22Rv1 (cell line): ENCODE measurements at regions not wholly inside any gene's neighbourhood (a gene's known extent, or its start where the extent isn't known, plus 50 kb on each side); places are given as distances from the start of the nearest gene placed in this dataset.

Experiments
- H3K27ac ChIP-seq: fragments of 450-650 bp; 2 replicates; pipeline ENCODE4 v1.5.1; 2017
- CTCF ChIP-seq: fragments of 450-650 bp; IDR thresholded peaks from 2 replicates; pipeline ENCODE4 v1.5.1; 2017; ENCODE audit warnings: mild to moderate bottlenecking
- ZFX ChIP-seq: fragments of 450-650 bp; IDR thresholded peaks from 2 replicates; pipeline ENCODE4 v1.6.1; 2017; ENCODE audit warnings: antibody characterized with exemption, borderline replicate concordance

DNA sequence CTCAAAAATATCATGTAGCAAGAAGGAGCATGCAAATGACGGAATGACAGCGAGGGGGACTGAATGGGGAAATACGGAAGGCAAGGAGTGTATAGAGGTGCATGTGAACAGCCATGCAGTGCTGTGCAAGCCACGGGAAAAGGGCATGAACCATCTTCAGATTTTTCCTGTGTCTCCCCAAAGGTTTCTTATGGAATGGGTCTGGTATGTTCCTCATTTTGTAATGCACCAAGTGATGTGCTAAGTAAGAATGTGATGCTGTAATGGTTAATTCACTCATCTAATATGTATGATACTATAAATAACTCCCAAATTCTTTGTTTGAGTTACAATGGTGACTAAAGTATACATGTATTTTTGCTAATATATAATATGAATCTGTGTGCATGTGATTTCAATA, 99.0 kb upstream of the DAB2 start:
- no peak overlapping the region for H3K27ac ChIP-seq
- TF ChIP-seq ZFX = no peak
- TF ChIP-seq CTCF = no peak

GRCh38 chr5:39521940-39522590, 97.3 kb upstream of the DAB2 start:
- no peak overlapping the region for H3K27ac ChIP-seq
- TF ChIP-seq CTCF (no peak), ZFX (no peak)

DNA sequence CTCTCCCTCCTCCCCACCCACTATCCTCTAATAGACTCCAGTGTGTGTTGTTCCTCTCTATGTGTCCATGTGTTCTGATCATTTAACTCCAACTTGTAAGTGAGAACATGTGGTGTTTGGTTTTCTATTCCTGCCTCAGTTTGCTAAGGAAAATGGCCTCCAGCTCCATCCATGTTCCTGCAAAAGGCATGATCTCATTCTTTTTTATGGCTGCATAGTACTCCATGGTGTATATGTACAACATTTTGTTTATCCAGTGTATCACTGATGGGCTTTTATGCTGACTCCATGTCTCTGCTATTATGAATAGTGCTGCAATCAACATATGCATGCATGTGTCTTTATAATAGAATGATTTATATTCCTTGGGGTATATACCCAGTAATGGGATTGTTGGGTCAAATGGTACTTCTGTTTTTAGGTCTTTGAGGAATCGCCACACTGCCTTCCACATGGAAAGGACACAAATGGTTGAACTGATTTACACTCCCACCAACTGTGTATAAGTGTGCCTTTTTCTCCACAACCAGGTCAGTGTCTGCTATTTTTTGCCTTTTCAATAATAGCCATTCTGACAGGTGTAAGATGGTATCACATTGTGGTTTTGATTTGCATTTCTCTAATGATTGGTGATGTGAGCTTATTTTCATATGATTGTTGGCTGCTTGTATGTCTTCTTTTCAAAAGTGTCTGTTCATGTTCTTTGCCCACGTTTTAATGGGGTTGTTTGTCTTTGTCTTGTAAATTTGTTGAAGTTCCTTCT, 96.5 kb upstream of the DAB2 start:
- TF ChIP-seq ZFX (no peak), CTCF (no peak)
- H3K27ac ChIP-seq = no peak overlapping the region

GRCh38 chr5:39520232-39520572, 95.4 kb upstream of the DAB2 start:
- no peak overlapping the region for H3K27ac ChIP-seq
- TF ChIP-seq CTCF = no peak
- TF ChIP-seq ZFX = no peak

DNA sequence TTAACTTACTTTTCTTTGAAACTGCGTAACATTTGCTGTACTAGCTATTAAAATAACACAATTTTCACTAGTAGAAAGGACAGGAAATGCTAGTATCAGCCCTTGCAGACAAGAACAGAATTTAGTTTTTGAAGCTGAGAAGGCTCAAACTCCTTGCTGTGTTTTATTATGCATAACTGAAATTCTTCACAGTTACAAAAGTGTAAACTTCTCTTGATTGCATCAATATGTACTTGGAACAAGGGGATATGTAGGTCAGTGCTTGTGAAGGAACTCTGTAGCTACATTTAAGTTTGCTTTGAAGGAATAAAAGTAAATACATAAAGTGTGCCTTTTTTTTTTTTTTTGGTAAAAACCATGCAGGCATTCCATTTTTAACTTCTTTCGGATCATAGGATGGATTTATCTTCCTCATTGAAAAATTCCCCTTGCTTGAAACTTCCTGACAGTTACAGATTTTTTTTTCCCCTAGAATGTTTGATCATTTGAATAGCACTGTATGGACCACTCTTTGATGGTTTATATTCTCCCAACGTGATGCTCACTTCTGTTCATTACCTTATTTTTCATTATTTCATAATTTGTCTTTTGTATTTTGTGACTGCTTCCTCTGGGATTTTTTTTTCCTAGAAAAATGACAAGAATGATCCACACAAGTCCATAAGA, 94.9 kb upstream of the DAB2 start:
- no peak overlapping the region for H3K27ac ChIP-seq
- TF ChIP-seq ZFX (no peak), CTCF (no peak)

DNA sequence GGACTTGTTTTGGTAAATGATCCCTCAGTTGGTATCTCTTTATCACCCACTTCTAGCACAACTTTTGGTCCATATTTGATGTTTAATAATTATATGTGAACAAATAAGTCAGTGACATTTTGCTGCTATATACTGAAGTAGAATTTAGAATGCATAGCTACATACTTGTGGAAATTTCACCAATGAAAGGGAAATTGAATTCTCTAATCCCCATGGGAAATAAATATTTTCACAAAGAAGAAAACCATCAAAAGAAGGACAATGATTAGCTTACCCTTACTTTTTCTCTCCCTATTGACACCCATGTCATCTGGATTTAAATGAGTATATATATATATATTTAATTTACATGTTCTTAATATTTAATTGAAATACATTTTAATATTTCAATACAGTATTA, 94.3 kb upstream of the DAB2 start:
- TF ChIP-seq CTCF (no peak), ZFX (no peak)
- no peak overlapping the region for H3K27ac ChIP-seq

- no peak overlapping the region for H3K27ac ChIP-seq
- TF ChIP-seq CTCF (no peak), ZFX (no peak)
Measured at GRCh38 chr5:39518516-39518915, 93.7 kb upstream of the DAB2 start.
